GM21381 (cell line): ENCODE measurements at regions not wholly inside any gene's neighbourhood (a gene's known extent, or its start where the extent isn't known, plus 50 kb on each side); places are given as distances from the start of the nearest gene placed in this dataset.

Experiments
- ATAC-seq: cut with Tn5 transposase; IDR thresholded peaks from one replicate; pipeline ENCODE4 v1.9.1; 2021; ENCODE audit warnings: mild to moderate bottlenecking, moderate library complexity; ENCODE audit not compliant: unreplicated experiment

GRCh38 chr2:167471332-167471731 lies 583.1 kb downstream of the XIRP2 start:
- ATAC-seq, result peak; percentile 39

GRCh38 chr2:167462379-167462778 lies 574.1 kb downstream of the XIRP2 start:
- no peak for ATAC-seq

GRCh38 chr2:167454036-167454435 lies 565.8 kb downstream of the XIRP2 start:
- ATAC-seq, result no peak

DNA sequence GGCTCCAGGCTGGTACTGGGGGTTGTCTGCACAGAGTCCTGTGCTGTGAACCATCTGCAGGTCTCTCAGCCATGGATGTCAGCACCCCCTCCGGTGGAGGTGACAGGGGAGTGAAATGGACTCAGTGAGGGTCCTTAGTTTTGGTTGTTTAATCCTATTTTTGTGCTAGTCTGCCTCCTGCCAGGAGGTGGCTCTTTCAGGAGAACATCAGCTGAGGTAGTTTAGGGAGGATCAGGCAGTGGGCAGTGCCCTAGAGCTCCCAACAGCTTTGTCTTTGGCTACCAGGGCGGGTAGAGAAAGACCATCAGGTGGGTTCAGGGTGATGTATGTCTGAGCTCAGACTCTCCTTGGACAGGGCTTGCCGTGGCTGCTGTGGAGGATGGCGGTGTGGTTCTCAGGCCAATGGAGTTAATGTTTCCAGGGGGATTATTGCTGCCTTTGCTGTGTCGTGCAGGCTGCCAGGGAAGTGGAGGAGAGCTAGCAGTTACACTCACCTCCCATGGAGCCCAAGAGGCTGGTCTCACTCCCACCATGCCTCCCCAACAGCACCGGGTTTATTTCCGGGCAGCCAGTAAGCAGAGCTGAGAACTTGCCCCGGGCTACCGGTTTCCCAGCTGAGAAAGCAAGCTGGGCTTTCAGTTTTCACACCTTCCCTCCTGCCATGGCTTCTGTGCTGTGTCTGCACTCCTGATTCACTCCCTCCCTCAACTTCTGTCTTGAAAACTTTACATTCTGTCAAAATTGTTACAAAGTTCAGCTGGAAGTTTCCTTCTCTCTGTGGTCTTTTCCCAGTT lies 563.4 kb downstream of the XIRP2 start:
- ATAC-seq, result no peak

DNA sequence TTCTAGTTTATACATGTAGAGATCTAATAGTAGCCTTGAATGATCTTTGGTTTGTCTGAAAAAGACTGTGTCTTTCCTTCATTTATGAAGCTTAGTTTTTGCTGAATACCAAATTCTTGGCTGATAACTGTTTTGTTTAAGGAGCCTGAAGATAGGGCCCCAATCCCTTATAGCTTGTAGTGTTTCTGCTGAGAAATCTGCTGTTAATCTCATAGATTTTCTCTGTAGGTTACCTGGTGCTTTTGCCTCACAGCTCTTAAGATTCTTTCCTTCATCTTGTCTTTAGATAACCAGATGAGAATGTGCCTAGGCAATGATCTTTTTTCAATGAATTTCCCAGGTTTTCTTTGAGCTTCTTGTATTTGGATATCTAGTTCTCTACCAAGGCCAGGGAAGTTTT lies 562.1 kb downstream of the XIRP2 start:
- ATAC-seq, result no peak

GRCh38 chr2:167440382-167440781 lies 552.1 kb downstream of the XIRP2 start:
- ATAC-seq, result no peak

DNA sequence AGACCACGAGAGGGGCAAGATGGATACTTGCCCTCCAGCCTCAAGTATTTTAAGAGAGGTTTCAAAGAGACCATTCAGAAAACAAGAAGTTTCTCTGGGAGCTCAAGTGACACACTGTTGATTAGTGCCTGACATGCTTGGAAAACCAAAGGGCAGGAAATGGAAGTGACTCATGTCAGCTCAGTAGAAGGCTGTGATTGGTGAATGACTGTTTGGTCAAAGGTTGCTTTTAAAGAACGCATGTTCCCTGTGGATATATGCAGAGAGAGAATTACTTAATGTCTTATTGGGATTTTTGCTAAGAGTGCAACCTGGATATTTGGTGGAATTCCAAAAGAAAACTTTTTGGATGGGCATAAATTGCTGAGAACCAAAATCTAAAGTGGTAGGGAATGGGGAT lies 549.9 kb downstream of the XIRP2 start:
- no peak for ATAC-seq

DNA sequence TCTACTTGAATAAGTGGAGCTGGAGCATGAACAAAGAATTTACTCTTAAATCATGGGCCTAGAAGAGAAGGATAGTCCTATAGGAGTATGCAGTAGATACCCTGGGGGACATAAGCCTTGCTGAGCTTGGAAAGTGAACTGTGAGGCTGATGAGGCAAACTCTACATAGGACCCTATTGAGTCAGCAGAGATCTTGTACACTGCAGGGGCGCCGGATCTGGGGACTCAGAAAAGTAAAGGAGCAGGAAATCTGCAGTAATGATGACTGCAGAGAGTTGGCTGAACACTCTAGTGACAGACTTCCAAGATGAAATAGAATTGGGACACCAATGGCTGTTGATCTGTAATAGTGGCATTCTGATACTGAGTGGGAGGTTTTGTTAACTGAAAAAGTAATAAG lies 543.7 kb downstream of the XIRP2 start:
- no peak for ATAC-seq

- no peak for ATAC-seq
These were observed 542.2 kb downstream of the XIRP2 start for GRCh38 chr2:167430447-167430846.

DNA sequence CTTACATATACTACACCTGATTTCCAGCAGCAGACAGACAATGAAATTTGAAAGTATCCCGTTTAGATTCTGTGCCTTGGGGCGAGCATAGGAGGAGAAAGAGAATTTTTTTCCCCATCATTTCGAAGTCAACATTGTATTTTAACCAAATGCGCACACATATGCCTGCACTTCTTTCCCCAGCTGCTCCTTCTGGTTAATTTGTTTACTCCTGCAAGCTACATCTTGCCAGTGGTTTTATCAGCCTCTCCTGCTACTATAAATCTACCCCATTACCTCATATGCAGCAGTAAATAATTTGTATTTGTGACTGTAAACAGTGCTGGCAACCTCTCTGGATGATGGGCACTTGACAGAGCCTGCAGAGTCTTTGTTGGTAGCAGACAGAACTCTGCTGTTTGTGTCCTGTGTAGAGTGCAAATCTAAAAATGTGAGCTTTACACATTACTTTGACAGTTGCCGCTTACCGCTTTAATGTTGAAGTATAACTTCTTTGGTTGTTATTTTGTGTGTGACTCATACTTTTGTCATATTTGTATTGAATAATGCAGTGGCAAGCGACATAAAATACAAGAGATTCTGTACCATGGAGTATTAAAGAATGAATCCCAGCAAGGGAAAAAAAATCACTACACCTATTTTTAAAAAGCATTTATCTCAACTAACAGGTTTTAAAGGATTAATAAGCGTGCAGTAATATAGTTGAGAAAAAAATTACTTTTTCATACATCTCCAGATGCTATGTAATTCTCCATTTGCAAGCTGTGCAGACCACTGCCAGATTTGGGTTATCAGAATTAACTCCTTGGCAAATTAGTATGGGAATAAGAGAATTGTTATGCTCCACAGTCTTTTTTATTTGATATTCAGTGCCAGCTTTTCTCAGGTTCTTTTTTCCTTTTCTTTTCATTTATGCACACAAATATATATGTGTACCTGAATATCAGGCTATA lies 536.8 kb downstream of the XIRP2 start:
- ATAC-seq, result no peak

DNA sequence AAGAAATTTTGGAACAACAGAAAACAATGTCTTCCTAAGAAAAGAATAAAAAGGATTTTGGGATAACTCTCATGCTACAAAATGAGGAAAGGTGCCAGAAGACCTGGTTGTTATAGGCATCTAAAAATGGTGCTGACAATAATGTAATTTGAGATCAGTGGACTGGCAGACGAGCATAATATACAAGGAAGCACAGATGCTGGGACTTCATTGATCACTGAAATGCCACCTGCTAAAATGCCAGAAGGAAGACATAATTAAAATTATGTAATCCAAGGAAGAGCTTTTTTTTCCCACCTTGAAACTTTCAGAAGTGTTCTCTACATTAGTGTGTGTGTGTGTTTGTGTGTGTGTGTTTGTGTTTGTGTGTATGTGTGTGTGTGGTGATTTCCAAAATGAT lies 535.9 kb downstream of the XIRP2 start:
- no peak for ATAC-seq

GRCh38 chr2:167423731-167424130 lies 535.5 kb downstream of the XIRP2 start:
- ATAC-seq, result no peak

DNA sequence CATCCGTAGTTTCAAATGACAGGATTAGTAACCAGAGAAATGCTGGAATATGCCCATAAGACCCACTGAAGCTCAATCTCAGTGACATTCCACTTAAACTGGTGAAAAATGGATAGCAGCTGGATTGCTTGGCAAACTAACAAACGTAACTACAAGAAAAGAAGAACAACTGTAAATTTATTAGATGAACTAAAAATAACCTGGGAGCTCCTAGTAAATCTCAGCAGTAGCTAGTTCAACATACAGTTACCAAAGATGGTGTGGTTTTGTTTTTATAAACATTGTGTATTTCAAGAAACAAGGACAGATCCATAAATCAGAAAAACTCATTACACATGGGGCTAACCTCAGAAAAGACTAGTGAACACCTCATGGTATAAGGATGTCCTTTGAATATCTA lies 531.9 kb downstream of the XIRP2 start:
- no peak for ATAC-seq

DNA sequence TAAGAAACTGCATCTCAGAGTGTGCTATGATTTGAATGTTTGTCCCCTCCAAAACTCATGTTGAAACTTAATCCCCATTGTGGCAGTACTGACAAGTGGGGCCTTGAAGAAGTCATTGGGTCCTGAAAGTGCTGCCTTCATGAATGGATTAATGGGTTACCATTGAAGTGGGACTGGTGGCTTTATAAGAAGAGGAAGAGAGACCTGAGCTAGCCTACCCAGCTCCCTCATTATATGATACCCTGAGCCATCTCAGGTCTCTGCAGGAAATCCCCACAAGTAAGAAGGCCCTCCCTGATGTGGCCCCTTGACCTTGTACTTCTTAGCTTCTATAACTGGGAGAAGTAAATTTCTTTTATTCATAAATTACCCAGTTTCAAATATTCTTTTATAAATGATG lies 526.8 kb downstream of the XIRP2 start:
- ATAC-seq, result no peak

- no peak for ATAC-seq
These were observed 523.1 kb downstream of the XIRP2 start for GRCh38 chr2:167411367-167411766.

- no peak for ATAC-seq
These were observed 518.3 kb downstream of the XIRP2 start for GRCh38 chr2:167406558-167406957.

- no peak for ATAC-seq
These were observed 516.5 kb downstream of the XIRP2 start for GRCh38 chr2:167404627-167405284.

DNA sequence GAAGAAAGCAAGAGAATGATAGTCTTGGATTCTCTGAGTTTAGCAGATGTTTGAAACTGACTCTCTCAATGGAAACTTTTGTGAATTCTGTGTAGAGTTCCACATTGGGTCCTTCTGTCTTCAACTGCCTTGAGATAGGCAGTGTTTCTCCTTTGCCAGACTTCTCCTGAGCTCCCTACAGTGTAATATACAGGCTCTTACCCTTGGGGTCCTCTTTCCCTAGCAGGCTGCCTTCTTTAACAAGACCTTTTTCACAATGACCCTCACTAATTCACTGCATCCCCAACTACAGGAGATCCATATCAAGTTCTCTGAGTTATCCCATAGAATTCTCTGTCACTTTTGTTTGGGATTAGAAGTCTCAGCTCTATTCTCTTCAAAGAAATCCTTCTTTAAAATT lies 513.0 kb downstream of the XIRP2 start:
- no peak for ATAC-seq

- no peak for ATAC-seq
These were observed 512.3 kb downstream of the XIRP2 start for GRCh38 chr2:167400546-167400945.

DNA sequence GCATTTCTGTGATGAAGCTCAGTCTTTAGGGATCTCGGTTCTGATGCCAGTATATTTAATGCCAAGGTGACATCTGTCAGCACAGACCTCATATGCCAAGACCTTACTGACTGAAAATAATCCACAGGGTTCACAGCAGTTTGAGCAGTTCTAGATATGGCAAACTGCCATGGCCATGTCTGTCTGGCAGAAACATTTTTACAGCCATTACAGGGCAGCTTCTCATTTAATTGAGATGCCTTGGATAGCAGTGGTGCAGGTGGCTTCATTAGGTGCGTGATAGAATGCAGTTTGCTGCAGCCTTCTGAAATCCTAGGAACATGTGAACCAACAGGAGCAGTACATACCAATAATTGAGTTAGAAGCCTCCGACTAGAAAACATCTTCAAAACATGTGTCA lies 510.6 kb downstream of the XIRP2 start:
- no peak for ATAC-seq

DNA sequence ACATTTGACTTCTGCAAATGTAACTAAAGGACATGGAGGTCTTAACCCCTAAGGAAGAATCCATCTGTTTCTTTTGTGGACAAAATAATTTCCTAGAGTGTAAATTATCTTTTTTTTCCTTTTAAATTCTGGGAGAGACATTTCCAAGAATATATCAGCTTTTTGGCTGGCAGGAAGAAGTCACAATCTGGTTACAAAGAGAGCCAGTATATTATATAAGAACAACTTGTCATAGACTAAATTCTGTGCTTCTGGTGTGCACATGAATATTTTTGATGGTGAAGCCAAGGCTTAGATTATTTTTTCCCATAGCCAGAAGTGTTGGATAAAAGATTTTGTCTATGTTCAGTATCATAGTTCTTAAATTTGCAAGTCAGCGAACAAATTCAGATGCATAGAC lies 500.6 kb downstream of the XIRP2 start:
- no peak for ATAC-seq
